Activated CD4-positive, CD25-positive, alpha-beta regulatory T cell (primary cell): ENCODE measurements at regions not wholly inside any gene's neighbourhood (a gene's known extent, or its start where the extent isn't known, plus 50 kb on each side); places are given as distances from the start of the nearest gene placed in this dataset.

Experiments used
- DNase-seq, 4 experiments: peaks; one replicate each; lab custom pipeline; 2025; lab: John Stamatoyannopoulos, UW

DNA sequence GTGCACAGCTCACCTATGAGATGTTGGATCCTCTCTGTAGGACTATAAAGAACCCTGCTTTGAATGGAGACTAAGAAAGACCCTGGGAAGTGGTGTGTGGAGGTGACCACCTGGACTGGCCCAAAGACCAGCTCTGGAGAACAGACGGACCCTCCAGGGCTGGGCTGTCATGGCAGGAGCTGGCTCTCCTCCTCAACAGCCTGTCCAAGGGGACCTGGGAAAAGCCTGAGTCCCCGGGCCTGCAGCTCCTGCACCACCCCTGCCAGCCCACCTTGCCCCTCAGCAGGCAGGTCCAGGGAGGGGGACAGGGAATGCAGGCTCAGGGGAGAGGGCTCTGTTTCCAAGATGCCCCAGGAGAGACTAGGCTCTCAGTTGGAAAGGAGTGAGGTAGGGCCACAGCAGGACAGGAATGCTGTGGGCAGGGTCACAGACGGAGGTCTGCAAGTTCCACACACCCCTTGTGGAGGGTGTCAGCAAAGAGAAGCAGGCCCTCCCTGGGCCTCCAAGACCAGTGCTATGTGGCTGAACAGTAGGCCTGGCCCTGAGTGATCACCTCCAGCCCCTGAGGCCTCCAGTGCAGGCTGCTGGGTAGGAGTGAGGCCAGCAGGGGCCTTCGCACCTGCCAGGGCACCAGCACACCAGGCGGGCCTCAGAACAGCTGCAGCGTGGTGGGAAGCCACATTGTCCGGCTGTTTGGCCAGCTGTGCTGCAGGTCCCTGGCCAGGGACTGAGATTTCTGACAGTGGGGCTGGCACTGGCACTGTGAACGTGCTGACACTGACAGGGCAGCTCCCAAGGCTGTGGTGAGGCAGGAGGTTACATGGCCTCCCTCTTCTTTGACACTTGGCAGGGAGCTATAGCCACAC is 86.4 kb upstream of the OTOS start:
- DNase-seq = no peak

DNA sequence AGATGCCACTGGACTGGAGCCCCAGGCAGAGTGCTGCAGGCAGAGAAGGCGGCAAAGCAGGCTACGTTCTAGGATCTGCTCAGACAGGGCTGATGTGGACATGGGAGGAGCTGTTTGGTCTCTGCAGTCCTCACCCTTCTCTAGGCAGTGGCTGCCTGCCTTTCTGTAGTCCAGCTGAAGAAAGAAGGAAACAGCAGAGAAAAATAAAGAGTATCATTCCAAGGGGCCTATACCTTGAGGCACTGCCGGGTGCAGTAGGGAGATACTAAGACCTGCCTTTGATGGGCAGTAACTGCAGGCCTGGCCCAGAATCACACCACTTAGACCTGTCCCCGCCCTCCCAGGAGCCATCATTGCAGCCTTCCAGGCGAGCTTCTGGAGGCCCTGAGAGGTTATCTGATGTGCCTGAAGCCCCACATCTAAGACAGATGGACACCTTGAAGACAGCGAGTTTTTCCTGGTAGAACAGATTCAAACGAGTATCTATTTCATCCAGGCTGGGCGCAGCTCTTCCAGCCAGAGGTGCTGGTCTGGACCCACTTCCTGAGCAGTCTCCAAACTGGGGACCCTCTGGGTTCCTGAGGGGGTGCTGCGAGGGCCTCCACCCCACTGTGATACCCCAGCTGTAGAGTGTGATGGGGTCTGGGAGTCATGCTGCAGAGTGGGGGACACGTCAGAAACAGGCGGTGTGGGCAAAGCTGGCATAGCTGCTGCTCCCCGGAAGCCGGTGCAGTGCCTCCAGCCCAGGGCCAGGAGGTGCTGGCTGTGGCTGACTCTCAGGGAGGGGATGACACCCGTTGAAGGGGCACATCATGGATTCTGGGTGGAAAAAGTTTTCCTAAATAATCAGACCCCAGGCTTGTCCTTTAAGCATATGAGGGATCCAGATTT is 87.3 kb upstream of the OTOS start:
- no peak for DNase-seq

DNA sequence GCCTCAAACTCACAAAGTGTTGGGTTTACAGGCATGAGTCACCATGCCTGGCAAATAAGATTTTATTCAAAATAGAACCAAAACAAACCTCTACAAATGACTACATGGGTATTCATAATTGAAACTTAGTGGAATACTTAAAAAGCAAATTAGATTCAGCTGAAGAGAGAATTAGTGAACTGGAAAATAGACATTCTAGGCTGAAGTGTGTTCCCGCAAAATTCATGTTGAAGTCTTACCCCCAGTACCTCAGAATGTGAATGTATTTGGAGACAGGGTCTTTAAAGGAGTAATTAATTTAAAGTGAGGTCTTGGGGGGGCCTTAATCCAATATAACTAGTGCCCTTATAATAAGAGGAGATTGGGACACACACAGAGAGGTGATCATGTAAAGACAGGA is 88.5 kb upstream of the OTOS start:
- no peak for DNase-seq

DNA sequence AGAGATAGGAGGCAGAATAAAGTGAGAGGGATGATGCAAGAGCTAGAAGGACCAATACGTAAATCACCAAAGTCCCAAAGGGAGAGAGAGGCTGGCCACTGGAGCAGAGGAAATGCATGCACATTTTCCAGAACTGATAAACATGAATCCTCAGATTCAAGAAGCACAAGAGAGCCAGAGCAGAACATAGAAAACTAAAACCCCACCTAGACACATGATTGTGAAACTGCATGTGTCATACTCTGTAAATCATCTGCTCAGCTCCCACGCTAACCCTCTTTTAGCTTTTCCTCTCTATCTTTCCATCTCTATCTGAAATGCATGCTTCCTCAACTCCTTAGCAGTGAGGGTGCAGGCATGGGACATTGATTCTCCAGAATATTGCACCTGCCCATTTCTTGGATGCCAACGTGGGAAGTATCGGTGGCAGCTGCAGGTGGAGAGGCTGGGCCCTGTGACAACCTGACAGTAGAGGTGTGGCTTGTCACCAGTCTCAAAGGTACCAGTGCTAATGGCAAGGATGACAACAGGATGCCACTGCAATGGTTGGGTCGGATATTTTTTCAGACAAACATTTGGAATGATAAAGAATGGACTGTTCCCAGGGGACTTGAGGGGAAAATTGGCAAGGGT is 89.3 kb upstream of the OTOS start:
- no peak for DNase-seq

DNA sequence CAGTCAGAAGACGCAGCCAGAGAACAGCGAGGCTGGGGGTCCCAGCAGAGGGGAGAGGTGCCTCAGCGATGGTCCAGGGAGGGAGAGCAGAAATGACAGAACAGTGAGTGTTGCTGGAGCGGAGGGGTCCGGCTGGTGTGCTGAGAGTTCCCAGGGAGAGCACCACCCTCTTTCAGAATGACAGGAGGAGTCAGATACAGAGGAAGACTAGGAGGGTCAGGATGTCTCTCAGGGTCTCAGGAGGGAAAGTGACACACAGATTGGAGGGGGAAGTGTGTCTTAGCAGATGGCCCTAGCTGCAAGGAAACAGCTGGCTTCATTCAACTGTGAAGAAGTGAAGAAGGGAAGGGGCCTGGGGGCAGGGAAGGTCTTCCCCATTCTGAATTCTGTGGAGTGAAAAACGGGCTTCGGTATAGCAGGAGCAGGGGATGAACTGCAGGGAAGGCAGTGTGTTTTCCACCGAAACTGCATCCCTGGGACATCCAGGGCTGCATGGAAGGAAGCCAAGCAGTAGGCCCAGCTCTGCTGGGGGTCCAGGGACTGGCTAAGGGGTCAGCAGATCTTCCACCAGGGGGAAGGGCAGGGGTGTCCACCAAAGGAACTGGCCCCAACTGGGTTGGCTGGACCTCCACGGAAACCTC is 90.0 kb upstream of the OTOS start:
- DNase-seq = no peak

DNA sequence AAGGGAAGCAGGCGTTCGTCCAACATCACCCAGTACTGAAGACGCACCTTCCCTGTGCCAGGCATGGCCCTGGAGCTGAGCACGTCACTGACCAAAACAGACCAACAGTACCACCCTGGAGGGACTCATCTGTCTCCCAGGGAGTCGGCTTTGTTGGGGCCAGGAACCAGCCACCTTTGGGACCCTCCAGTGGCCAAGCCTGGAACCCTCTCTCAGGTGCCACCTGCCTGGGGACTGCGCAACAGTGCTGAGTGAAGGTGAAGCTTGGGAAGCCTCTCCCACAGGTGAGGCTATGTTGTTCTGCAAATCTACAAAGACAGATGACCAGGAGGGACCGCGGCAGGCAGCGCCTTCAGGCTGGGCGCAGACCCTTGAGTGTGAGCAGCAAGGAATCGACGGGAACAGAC is 91.4 kb upstream of the OTOS start:
- DNase-seq = no peak

DNA sequence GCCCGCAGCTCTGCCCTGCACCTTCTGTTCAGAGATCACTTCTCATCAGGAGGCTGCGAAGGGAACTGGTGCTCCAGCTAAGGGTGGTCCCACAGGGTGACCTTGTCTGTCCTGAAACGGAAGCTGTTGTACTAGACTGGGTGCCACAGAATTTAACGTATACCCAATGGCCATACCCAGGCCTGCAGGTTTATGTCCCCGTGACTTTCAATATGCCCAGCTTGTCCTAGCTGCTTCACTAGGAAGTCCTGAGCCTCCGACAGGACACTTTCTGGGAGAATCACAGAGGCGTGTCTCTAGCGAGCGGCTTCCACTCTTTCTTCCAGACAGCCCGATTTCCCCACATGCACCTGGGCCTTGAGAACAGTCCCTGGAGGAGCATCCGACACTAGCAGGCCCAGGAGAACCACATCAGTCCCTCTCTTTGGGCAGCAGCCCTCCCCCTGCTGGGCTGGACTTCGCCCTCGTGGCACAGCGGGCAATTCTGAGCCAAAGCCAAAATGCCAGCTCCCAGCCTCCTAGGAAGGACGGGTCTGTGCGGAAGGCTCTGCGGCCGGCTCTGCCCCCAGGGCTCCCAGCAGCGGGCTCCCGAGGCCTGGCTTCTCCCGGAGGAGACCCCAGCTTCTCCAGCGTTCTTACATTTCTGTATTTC is 91.9 kb upstream of the OTOS start:
- DNase-seq = no peak

DNA sequence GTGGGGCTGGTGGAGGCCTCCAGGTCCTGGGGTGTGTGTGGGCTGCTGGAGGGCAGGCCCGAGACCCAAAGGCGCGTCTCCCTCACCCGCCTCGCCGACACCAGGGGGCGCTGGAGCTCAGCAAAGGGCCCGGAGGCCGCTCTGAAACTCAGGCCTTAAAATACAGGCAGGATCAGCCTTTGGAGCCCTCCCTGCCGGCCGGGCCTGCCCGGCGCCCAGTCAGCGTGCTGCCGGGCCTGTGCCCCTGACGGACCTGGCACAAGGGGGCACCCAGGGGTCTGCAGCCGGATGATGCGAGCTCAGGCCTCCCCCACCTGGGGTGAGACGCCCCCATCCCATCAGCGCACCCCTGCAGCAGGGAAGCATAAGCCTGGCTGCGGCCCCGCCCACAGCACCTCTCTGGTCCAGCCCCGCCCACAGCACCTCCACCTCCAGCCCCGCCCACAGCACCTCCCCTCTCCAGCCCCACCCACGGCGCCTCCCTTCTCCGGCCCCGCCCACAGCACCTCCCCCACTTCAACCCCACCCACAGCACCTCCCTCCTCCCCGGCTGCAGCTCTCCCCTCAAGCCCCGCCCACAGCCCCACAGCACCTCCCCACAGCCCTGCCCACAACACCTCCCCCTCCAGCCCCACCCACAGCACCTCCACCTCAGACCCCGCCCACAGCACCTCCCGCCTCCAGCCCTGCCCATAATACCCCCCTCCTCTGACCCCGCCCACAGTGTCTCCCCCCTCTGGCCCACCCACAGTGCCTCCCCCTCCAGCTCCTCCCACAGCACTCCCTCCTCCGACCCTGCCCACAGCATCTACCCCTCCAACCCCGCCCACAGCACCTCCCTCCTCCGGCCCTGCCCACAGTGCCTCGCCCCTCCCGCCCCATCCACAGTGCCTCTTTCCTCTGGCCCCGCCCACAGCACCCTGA is 92.8 kb upstream of the OTOS start:
- DNase-seq = peak; percentile 11 to 30 (median 28)

DNA sequence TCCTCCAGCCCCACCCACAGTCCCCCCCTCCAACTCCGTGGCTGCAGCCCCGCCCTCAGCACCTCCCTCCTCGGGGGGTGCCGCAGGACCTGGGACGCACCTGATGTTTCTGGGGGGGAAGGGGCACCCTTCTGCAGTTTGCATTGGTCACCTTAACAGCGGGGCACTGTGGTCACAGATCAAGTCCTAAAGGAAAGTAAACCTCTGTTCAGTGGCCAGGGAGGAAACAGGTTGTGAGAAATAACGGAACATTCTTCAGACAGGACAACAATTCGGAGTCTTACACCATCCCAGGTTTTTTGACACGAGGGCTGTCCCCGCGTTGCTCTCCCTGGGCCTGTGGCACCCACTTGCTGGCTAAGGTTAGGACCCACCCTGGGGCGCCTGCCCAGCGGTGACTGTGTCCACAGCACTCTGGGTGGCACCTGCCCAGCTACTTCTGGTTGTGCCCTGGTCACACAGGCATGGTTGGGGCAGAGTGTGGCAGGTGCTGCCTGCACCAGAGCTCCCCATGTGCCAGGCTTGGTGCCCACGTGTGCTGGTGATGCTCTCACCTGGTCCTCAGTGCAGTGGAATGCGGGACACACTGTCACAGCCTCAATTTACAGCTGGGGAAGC is 93.5 kb upstream of the OTOS start:
- DNase-seq = no peak

DNA sequence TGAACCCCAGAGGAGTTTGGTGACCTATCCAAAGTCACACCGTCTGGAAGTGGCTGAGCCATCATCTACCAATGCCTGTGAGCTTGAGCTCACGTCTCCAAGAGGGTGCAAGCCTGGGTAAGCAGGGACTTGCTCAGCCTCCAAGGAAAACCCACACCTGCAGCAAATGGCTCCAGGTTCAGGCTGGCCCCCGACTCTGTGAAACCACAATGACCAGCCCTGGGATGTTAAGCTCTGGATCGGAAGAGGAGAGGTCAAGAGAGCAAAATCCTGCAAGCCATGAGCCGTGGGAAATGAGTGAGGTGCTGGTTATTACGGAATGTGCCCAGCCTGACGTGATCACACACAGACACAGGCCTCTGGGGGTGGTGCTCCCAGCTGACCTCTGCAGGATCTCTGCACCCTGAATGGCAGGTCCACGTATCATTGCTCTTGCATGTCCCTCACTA is 94.1 kb upstream of the OTOS start:
- DNase-seq = no peak

DNA sequence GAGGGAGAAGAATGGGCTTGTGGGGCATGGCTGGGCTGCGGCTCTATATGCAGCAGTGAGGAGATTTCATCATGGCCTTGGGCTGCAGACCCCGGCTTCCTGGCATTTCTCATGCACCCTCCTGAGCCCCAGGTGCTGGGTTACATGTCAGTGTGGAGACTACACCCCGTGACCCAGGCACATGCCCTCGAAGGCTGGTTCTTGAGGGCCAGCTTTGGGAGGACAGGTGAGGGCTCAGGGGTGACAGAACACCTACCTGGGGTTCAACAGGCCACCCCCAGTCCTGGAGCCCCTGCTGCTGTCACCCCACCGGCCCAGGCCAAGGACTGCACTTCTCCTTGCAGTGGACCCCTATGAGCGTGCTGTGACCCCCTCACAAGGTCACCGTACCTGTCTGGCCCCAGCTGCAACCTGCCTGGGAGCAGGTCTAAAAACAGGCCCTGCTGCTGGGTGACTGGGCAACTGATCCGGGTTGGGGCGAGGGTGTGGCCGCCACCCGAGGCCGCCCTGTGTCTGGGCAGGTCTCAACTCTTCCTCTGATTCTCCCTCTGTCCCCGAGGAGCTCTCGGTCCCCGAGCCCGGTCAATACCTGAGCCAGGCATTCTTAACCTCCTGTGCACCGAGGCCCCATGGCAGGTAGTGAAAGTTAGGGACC is 94.8 kb upstream of the OTOS start:
- no peak for DNase-seq

DNA sequence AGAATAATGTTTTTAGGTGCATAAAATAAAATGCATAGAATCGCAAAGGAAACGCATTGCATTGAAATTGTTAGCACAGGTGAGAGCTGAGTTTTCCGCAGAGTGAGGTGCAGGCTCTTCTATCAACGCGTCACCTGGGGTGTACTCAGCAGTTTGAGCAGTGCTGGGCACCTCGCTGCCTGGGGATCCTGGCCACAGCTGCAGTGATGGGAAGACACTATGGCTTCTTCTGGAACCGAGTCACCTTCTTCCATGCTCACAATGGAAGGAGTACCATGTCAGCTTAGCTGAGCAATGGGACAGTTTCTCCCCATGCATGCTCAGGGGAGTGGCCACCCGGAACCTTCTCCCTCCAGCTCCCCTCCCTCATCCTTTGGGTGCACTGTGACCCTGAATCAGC is 95.4 kb upstream of the OTOS start:
- DNase-seq = no peak

DNA sequence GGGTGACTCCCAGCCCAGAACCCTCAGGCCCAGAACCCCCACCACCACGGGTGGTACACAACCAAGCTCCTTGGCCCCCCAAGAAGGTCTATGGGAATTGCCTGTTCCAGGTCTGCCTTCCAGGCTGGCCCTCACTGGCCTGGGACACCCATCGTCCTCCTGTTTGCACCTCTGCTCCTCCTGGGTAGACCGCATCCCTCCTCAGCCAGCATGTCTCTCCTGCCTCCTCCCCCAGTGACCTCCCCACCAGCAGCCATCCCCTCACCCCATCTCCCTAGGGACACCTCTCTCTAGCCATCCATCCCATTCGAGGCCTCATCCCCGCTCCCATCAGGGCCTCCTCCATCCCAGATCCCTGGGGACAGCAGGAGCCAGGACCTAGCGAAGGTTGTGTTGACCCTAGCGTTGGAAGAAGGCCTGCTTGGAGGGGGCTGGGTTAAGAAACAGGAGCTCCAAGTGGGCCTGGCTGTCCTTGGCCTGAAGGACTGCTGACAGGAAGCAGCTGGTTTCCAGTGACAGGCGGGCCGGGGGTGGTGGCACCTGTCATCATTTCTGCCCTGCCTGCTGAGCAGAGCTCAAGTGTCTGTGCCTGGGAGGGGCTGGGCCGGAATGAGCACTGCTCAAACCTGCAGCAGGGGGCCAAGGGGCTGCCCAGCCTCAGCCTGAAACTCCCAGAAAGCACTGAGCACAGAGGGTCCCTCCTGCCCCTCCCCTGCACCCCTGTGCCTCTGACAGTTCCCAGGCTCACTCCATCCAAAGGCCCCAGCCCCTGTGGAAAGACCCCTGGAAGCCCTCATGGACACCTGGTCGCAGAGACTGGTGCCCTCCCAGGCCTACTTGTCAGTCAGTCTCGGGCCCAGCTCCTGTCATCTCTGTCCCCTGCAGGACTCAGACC is 96.0 kb upstream of the OTOS start:
- no peak for DNase-seq

DNA sequence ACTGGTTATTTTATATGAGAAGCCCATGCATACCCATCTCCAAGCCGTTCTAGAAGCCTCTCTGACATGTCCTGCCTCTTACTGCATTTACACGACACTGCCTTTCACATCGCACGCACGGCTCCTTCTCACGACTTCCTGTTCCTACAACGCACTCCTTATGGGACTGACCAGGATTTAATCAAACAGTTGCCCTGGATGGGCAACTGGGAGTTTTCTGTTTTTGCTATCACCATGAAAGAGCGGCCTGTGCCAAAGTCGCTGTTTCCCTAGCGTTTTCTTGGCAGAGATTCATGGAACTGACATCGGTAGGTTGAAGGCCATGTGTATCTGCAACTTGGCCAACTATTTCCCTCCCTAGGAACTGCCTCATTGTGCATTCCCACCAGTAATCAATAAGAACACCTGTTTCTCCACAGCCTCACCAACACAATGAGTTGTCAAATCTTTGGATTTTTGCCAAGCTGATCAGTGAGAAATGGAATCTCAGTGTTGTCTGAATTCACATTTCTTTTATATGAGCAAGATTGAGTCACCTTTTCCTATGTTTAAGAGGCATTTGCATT is 97.2 kb upstream of the OTOS start:
- DNase-seq = no peak

DNA sequence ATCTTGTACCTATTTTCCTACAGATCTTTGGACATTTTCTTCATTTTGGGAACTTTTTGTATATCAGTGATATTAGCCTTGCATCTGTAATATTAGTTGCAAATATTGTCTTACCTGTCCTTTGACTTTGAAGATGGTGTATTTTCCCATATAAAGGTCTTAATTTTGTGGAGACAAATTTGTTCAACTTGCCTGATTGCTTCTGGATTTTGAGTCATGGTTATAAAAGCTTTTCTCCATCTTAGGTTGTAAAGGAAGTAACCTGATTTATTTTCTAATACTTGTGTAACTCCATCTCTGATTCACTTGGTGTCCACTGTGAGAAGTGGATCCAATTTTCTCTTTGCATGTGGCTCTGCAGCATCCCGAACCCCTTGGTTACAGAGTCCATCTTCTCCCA is 97.7 kb upstream of the OTOS start:
- no peak for DNase-seq

DNA sequence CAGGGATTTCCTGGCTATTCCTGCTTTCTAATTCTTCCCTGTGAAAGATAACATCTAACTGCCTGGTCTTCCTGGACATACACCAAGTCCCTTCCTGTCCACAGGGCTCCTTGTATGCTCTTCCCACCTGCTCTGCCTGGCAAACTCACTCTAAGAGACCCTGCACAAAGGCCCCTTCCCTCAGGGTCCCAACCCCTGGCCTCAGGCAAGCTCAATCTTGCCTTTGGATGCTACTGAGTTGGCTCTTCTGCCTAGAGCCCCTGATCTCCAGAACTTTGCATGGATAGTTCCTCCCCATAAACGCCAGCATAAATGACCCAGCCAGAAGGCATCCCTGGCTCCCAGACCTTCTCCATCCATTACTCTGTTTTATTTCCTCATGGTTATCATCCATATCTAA is 98.3 kb upstream of the OTOS start:
- DNase-seq = no peak

DNA sequence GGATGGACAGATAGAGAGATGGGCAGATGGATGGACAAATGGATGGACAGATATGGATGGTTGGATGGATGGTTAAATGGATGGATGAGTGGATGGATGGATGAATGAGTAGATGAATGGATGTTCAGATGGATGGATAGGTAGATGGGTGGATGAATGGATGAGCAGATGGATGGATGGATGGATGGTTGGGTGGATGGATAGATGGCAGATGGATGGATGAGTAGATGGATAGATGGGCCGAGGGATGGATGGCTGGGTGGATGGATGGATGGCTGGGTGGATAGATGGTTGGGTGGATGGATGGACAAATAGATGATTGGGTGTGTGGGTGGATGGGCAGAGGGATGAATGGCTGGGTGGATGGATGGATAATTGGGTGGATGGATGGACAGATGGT is 98.9 kb upstream of the OTOS start:
- no peak for DNase-seq
